ENCODE measurements at regions not wholly inside any gene's neighbourhood (a gene's known extent, or its start where the extent isn't known, plus 50 kb on each side); places are given as distances from the start of the nearest gene placed in this dataset.
"Not testable (repeated sequence)": the region's sequence is repeated elsewhere in the genome, so short reads cannot be mapped to it uniquely, and the experiment has no call there.

GRCh38 chr4:3630136-3630597, 97.9 kb upstream of the LRPAP1 start:
- no peak overlapping the region for H3K4me3 ChIP-seq (ENCODE audit: low read length)
- no peak for DNase-seq (ENCODE audit: low read depth)
- no peak for TF ChIP-seq CTCF (conservative IDR thresholded peaks at IDR 0.05; ENCODE audit: low read depth, low read length)

GRCh38 chr4:3629665-3630064, 97.4 kb upstream of the LRPAP1 start:
- TF ChIP-seq CTCF (conservative IDR thresholded peaks at IDR 0.05; ENCODE audit: low read depth, low read length), result no peak
- H3K4me3 ChIP-seq (ENCODE audit: low read length), result no peak overlapping the region
- no peak for DNase-seq (ENCODE audit: low read depth)

- not testable (repeated sequence) for DNase-seq (ENCODE audit: low read depth)
Measured at GRCh38 chr4:3629176-3629575, 97.0 kb upstream of the LRPAP1 start.

GRCh38 chr4:3628868-3629175, 96.6 kb upstream of the LRPAP1 start:
- TF ChIP-seq CTCF (conservative IDR thresholded peaks at IDR 0.05; ENCODE audit: low read depth, low read length), result no peak

More at GRCh38 chr4:3629176-3629575, 97.0 kb upstream of the LRPAP1 start:
- H3K4me3 ChIP-seq (ENCODE audit: low read length), result not testable (repeated sequence)

GRCh38 chr4:3627967-3628867, 96.0 kb upstream of the LRPAP1 start:
- DNase-seq (ENCODE audit: low read depth), result not testable (repeated sequence)

More at GRCh38 chr4:3628868-3629175, 96.6 kb upstream of the LRPAP1 start:
- no peak overlapping the region for H3K4me3 ChIP-seq (ENCODE audit: low read length)
- no peak for DNase-seq (ENCODE audit: low read depth)

GRCh38 chr4:3627456-3627855, 95.2 kb upstream of the LRPAP1 start:
- not testable (repeated sequence) for DNase-seq (ENCODE audit: low read depth); H3K4me3 ChIP-seq (ENCODE audit: low read length)

More at GRCh38 chr4:3627967-3628867, 96.0 kb upstream of the LRPAP1 start:
- H3K4me3 ChIP-seq (ENCODE audit: low read length), result not testable (repeated sequence)

GRCh38 chr4:3626131-3626884, 94.1 kb upstream of the LRPAP1 start:
- H3K4me3 ChIP-seq (ENCODE audit: low read length); DNase-seq (ENCODE audit: low read depth): not testable (repeated sequence)

- DNase-seq (ENCODE audit: low read depth); H3K4me3 ChIP-seq (ENCODE audit: low read length): not testable (repeated sequence)
Measured at GRCh38 chr4:3625286-3625875, 93.2 kb upstream of the LRPAP1 start.

- not testable (repeated sequence) for DNase-seq (ENCODE audit: low read depth); H3K4me3 ChIP-seq (ENCODE audit: low read length)
Measured at GRCh38 chr4:3623809-3624329, 91.6 kb upstream of the LRPAP1 start.

GRCh38 chr4:3623106-3623505, 90.9 kb upstream of the LRPAP1 start:
- H3K4me3 ChIP-seq (ENCODE audit: low read length), result no peak overlapping the region
- DNase-seq (ENCODE audit: low read depth), result no peak
- TF ChIP-seq CTCF (conservative IDR thresholded peaks at IDR 0.05; ENCODE audit: low read depth, low read length), result no peak

- DNase-seq (ENCODE audit: low read depth), result not testable (repeated sequence)
Measured at GRCh38 chr4:3620365-3620764, 88.1 kb upstream of the LRPAP1 start.

GRCh38 chr4:3619698-3620097, 87.5 kb upstream of the LRPAP1 start:
- H3K4me3 ChIP-seq (ENCODE audit: low read length); DNase-seq (ENCODE audit: low read depth): not testable (repeated sequence)

More at GRCh38 chr4:3620365-3620764, 88.1 kb upstream of the LRPAP1 start:
- H3K4me3 ChIP-seq (ENCODE audit: low read length), result not testable (repeated sequence)

- DNase-seq (ENCODE audit: low read depth); H3K4me3 ChIP-seq (ENCODE audit: low read length): not testable (repeated sequence)
Measured at GRCh38 chr4:3618341-3618740, 86.1 kb upstream of the LRPAP1 start.
